ENCODE measurements at regions not wholly inside any gene's neighbourhood (a gene's known extent, or its start where the extent isn't known, plus 50 kb on each side); places are given as distances from the start of the nearest gene placed in this dataset.
A peak's percentile ranks its signal among the peaks of the same experiment; 100 is the strongest.

DNA sequence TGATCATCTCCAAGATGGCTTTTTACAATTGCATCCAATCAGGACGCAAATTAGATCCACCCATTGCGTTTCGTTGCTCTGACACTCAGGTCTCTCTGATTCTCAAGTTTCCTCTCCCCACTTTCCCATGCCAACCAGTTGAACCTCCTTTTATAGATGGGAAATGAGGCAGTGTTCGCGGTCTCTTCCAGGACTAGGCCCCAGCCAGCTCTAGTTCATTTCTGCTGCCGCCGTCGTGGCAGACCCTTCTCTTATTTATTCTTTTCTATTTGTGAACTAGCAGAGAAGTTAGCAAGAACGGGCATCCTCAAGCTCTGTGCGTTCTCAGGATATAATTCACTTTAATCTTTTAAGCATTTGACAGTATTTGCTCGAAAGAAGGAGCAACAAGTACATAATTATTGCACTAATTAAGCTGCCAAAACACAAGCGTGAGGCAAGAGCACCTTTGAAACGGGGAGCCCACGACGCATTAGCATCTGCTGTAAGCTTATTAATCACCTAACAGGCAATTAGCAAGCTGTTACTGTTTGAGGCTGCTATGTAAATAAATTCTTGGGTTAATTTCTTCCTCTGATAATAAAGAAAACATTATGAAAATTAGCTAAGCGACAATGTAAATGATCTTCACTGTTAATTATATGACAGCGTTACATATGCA lies 246.4 kb upstream of the TLE3 start:
- peak; percentile 22 for DNase-seq (ENCODE audit: low spot score)
- Histone ChIP-seq H3K4me3 (no peak overlapping the region), H3K27ac (no peak overlapping the region)
- TF ChIP-seq, protein P1, sequence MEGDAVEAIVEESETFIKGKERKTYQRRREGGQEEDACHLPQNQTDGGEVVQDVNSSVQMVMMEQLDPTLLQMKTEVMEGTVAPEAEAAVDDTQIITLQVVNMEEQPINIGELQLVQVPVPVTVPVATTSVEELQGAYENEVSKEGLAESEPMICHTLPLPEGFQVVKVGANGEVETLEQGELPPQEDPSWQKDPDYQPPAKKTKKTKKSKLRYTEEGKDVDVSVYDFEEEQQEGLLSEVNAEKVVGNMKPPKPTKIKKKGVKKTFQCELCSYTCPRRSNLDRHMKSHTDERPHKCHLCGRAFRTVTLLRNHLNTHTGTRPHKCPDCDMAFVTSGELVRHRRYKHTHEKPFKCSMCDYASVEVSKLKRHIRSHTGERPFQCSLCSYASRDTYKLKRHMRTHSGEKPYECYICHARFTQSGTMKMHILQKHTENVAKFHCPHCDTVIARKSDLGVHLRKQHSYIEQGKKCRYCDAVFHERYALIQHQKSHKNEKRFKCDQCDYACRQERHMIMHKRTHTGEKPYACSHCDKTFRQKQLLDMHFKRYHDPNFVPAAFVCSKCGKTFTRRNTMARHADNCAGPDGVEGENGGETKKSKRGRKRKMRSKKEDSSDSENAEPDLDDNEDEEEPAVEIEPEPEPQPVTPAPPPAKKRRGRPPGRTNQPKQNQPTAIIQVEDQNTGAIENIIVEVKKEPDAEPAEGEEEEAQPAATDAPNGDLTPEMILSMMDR (IDR thresholded peaks at IDR 0.05), result no peak

DNA sequence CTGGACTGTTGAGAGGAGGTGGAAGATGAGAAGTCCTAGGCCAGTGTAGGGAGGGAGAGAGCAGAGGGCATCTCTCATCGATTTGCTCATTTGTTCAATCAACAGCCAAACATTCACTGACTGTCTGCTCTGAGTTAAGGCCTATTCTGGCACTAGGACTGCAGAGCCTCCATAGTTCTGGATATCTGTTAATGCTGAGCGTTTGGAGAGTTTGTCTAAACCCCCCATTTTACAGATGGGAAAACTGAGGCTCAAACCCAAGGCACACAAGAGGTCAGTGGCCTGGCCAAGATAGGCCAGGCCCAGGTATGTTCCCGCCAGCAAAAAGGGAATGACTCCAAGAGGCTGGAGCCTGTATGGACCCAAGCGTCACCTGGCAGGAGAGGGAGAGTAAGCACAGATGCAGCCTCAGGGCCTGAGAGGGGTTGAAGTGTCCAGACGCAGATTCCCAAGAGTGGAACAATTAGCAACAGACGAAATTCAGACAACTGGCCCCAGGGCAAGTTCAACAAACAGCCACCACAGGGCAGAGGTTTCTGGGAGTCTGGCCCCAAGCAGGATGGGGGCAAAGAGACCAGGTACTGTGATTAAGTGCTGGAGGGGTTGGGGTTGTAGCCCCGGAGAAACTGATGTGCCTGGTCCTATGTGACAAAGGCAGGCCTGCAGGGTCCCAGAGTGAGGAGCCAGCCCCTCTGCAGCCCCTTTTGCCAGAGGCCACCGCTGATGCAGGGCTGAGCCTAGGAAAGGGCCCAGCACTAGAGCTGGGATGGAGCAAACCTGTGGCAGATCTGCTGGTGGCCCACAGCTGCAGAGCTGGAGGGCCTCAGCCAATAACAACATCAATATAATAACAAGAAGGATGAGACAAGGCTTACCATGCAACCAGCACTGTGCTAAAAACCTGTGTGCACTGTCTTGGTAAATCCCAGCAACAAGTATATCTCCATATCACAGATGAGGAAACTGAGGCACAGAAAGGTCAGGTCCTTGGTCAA lies 245.1 kb upstream of the TLE3 start:
- peak; percentile 66 for DNase-seq (ENCODE audit: low spot score)
- H3K4me3 ChIP-seq, result no peak overlapping the region
- no peak overlapping the region for H3K27ac ChIP-seq
- TF ChIP-seq, protein P1 (IDR thresholded peaks at IDR 0.05), result no peak

DNA sequence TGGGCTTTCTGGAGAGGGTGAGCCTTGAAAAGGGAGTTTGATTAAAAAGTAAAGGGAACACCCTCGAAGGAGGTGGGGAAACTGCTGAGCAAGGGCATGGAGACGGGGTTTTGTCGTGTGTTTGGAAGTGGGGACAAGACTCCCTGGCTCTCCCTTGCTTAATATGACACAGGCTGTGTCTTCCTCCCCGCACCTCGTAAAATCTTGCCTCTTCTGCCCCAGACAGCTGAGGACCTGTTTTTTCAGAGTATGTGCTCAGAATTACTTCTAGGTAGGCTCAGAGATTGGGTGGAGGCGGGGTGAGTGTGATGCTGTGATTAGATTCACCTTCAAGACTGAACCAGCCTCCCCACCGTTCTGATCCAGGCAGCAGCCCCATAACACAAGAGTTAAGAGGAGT lies 244.4 kb upstream of the TLE3 start:
- TF ChIP-seq, protein P1 (IDR thresholded peaks at IDR 0.05), result no peak
- H3K4me3 ChIP-seq, result no peak overlapping the region
- H3K27ac ChIP-seq, result no peak overlapping the region
- peak; percentile 54 for DNase-seq (ENCODE audit: low spot score)

DNA sequence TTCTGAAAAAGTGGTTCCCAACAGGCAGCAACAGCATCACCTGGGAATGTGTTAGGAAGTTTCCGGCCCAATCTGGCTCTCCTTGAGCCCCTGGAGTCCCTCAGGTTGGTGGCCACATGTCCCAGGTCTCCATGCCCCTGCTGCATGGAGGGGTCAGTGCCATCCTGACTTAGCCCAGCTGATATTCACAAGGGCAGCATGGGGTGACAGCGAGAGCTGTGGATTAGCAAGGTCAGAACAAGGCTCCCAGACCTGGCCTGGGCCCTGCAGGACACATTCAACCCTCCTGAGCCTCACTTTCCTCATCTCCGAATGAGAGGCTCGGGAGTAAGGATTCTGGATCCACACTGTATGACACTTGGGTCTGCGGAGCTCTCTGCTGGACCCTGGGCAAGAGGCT lies 243.8 kb upstream of the TLE3 start:
- DNase-seq (ENCODE audit: low spot score), result peak; percentile 26
- TF ChIP-seq, protein P1 (IDR thresholded peaks at IDR 0.05), result no peak
- Histone ChIP-seq H3K27ac (no peak overlapping the region), H3K4me3 (no peak overlapping the region)

DNA sequence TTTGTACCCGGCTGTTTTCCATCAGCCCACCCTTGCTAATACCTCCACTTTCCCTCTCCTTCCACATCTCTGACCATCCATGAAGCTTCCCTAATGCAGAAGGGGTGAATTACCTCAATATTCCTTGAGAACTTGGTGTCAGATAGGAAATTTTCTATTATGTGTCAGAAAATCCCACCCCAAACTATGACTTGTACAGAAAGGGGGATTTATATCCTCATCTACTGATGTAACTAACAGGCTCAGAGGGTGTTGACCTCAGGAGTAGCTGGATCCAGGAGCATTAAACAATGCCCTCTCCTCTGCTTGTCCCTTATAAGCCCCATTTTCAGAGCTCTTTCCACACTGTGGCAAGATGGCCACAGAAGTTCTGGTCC lies 242.8 kb upstream of the TLE3 start:
- Histone ChIP-seq H3K27ac (no peak overlapping the region), H3K4me3 (no peak overlapping the region)
- no peak for DNase-seq (ENCODE audit: low spot score)
- TF ChIP-seq, protein P1 (IDR thresholded peaks at IDR 0.05), result no peak

DNA sequence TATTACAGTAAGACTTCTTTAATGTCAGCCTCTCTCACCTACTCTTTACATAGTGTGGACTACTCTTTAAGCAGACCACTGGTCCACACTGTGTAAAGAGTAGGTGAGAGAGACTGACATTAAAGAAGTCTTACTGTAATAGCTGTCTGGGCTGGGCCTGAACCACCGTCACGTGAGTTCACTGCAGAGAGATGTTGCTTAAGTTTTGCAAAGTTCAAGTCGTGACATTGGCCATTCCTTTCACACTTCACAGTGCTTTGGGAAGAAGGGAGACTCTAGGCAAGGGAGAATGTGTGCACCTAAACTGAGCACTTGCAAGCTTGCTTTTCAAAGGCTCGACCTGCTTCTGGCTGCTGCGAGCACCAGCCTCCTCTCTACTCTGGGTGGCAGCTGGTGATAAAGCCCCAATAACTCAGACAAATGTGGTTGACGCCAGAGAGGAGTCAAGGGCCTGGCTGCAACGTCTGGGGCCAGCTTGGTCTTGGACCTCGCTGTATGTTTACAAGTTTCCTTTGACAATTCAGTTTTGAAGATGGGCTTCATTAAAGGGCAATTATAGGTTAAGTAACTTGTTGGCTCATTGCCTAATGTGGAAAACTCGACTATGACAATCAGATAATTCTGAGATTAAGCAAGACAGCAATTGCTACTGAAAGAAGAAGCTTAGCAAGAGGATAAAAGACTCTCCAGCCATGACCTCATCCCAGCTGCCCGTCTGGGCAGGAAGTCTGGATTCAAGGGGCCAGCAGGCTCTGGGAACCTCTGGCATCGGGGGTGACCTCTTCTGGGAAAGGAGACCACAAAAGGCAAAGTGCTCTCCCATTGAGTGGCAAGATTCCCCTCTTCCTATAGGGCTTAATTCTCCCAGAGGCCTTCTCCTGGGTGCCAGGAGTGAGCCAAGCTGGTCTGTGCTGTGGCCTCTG lies 242.1 kb upstream of the TLE3 start:
- no peak overlapping the region for H3K27ac ChIP-seq
- TF ChIP-seq, protein P1 (IDR thresholded peaks at IDR 0.05), result no peak
- DNase-seq (ENCODE audit: low spot score), result peak; percentile 64
- no peak overlapping the region for H3K4me3 ChIP-seq

Measured in coronary artery (tissue), 2 donors.